Posterior vena cava (tissue), 2 donors: ENCODE measurements at regions not wholly inside any gene's neighbourhood (a gene's known extent, or its start where the extent isn't known, plus 50 kb on each side); places are given as distances from the start of the nearest gene placed in this dataset.

Source experiments
- DNase-seq: peaks from one replicate; pipeline ENCODE4 v3.0.0-alpha.2; 2020; ENCODE audit warnings: low spot score
- intact Hi-C, 2 donors: fragments of 100-400 bp; cut with DNase I; formaldehyde crosslinking; loops; one replicate each; pipeline versions ENCODE4 v1.14.1 to v1.14.2; 2022 to 2023
- donor health status: DM: yes; HTN: yes; CAD: no.
- donor health status: DM: yes; HTN: yes; CAD: no.

GRCh38 chr5:125134216-125135081 lies 388.0 kb upstream of the ZNF608 start:
- intact Hi-C loops: no loop called here

GRCh38 chr5:125137535-125137934 lies 391.1 kb upstream of the ZNF608 start:
- intact Hi-C loops: no loop called here
- DNase-seq: no peak

More at GRCh38 chr5:125134216-125135081, 388.0 kb upstream of the ZNF608 start:
- DNase-seq: no peak

- intact Hi-C loops: no loop called here
- no peak for DNase-seq
These were observed 391.8 kb upstream of the ZNF608 start for GRCh38 chr5:125138266-125138665.

- intact Hi-C loops: no loop called here
These were observed 393.2 kb upstream of the ZNF608 start for GRCh38 chr5:125139590-125139989.

GRCh38 chr5:125140220-125140619 lies 393.8 kb upstream of the ZNF608 start:
- no peak for DNase-seq
- intact Hi-C loops: no loop called here

More at GRCh38 chr5:125139590-125139989, 393.2 kb upstream of the ZNF608 start:
- no peak for DNase-seq

GRCh38 chr5:125140855-125141254 lies 394.4 kb upstream of the ZNF608 start:
- intact Hi-C loops: no loop called here
- no peak for DNase-seq

GRCh38 chr5:125142458-125142857 lies 396.0 kb upstream of the ZNF608 start:
- intact Hi-C loops: no loop called here
- no peak for DNase-seq

GRCh38 chr5:125143011-125143410 lies 396.6 kb upstream of the ZNF608 start:
- no peak for DNase-seq
- intact Hi-C loops: no loop called here

- no peak for DNase-seq
- intact Hi-C loops: no loop called here
These were observed 401.6 kb upstream of the ZNF608 start for GRCh38 chr5:125148076-125148475.

GRCh38 chr5:125148706-125149105 lies 402.3 kb upstream of the ZNF608 start:
- intact Hi-C loops: no loop called here

GRCh38 chr5:125149110-125149509 lies 402.7 kb upstream of the ZNF608 start:
- DNase-seq: no peak
- intact Hi-C loops: no loop called here

More at GRCh38 chr5:125148706-125149105, 402.3 kb upstream of the ZNF608 start:
- DNase-seq: no peak

GRCh38 chr5:125149527-125149926 lies 403.1 kb upstream of the ZNF608 start:
- intact Hi-C loops: no loop called here
- DNase-seq: no peak

- intact Hi-C loops: no loop called here
- no peak for DNase-seq
These were observed 403.7 kb upstream of the ZNF608 start for GRCh38 chr5:125150041-125150669.

GRCh38 chr5:125151150-125151900 lies 404.9 kb upstream of the ZNF608 start:
- no peak for DNase-seq
- intact Hi-C loops: no loop called here

GRCh38 chr5:125152044-125152443 lies 405.6 kb upstream of the ZNF608 start:
- DNase-seq: no peak
- intact Hi-C loops: no loop called here

- no peak for DNase-seq
- intact Hi-C loops: no loop called here
These were observed 406.2 kb upstream of the ZNF608 start for GRCh38 chr5:125152461-125153189.

GRCh38 chr5:125153231-125153630 lies 406.8 kb upstream of the ZNF608 start:
- intact Hi-C loops: no loop called here
- DNase-seq: no peak

- no peak for DNase-seq
- intact Hi-C loops: no loop called here
These were observed 408.1 kb upstream of the ZNF608 start for GRCh38 chr5:125154301-125155110.
